ENCODE measurements at regions not wholly inside any gene's neighbourhood (a gene's known extent, or its start where the extent isn't known, plus 50 kb on each side); places are given as distances from the start of the nearest gene placed in this dataset.

- TF ChIP-seq, protein P1, sequence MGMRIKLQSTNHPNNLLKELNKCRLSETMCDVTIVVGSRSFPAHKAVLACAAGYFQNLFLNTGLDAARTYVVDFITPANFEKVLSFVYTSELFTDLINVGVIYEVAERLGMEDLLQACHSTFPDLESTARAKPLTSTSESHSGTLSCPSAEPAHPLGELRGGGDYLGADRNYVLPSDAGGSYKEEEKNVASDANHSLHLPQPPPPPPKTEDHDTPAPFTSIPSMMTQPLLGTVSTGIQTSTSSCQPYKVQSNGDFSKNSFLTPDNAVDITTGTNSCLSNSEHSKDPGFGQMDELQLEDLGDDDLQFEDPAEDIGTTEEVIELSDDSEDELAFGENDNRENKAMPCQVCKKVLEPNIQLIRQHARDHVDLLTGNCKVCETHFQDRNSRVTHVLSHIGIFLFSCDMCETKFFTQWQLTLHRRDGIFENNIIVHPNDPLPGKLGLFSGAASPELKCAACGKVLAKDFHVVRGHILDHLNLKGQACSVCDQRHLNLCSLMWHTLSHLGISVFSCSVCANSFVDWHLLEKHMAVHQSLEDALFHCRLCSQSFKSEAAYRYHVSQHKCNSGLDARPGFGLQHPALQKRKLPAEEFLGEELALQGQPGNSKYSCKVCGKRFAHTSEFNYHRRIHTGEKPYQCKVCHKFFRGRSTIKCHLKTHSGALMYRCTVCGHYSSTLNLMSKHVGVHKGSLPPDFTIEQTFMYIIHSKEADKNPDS (CRISPR knock-in tag; IDR thresholded peaks at IDR 0.05) = no peak
- TF ChIP-seq EP300 (IDR thresholded peaks at IDR 0.05; ENCODE audit: low read depth in 2 of 2, low read length in 2 of 2) (no peak), EP300 (CRISPR knock-in tag; IDR thresholded peaks at IDR 0.05; ENCODE audit: borderline replicate concordance) (no peak), CTCF (CRISPR knock-in tag; IDR thresholded peaks at IDR 0.05) (no peak), MEF2D (CRISPR knock-in tag; IDR thresholded peaks at IDR 0.05) (no peak), ZFP36 (IDR thresholded peaks at IDR 0.05; ENCODE audit: borderline replicate concordance, low read depth, low read length, partially characterized antibody) (no peak), CREB1 (IDR thresholded peaks at IDR 0.05) (no peak), CREB1 (CRISPR knock-in tag; IDR thresholded peaks at IDR 0.05) (no peak)
- TF ChIP-seq, protein P2, sequence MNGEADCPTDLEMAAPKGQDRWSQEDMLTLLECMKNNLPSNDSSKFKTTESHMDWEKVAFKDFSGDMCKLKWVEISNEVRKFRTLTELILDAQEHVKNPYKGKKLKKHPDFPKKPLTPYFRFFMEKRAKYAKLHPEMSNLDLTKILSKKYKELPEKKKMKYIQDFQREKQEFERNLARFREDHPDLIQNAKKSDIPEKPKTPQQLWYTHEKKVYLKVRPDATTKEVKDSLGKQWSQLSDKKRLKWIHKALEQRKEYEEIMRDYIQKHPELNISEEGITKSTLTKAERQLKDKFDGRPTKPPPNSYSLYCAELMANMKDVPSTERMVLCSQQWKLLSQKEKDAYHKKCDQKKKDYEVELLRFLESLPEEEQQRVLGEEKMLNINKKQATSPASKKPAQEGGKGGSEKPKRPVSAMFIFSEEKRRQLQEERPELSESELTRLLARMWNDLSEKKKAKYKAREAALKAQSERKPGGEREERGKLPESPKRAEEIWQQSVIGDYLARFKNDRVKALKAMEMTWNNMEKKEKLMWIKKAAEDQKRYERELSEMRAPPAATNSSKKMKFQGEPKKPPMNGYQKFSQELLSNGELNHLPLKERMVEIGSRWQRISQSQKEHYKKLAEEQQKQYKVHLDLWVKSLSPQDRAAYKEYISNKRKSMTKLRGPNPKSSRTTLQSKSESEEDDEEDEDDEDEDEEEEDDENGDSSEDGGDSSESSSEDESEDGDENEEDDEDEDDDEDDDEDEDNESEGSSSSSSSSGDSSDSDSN (CRISPR knock-in tag; IDR thresholded peaks at IDR 0.05) = no peak
These were observed 57.0 kb upstream of the PRKCQ start for GRCh38 chr10:6637053-6637452.
